Activated naive CD4-positive, alpha-beta T cell treated with anti-CD3 and anti-CD28 coated beads, Interleukin-2, amount 50 U/mL, for 24 hours (primary cell): ENCODE measurements at regions not wholly inside any gene's neighbourhood (a gene's known extent, or its start where the extent isn't known, plus 50 kb on each side); places are given as distances from the start of the nearest gene placed in this dataset.

ENCODE experiments used
- H3K27ac Mint-ChIP-seq: one replicate; pipeline ENCODE4 v1.8.0; 2021; ENCODE audit warnings: mild to moderate bottlenecking, mixed read lengths
- H3K27me3 Mint-ChIP-seq: one replicate; pipeline ENCODE4 v1.8.0; 2021; ENCODE audit warnings: mixed read lengths
- H3K36me3 Mint-ChIP-seq: one replicate; pipeline ENCODE4 v1.8.0; 2021; ENCODE audit warnings: mixed read lengths
- H3K4me1 Mint-ChIP-seq: one replicate; pipeline ENCODE4 v1.8.0; 2021; ENCODE audit warnings: mixed read lengths
- H3K4me3 Mint-ChIP-seq: one replicate; pipeline ENCODE4 v1.8.0; 2021; ENCODE audit warnings: mild to moderate bottlenecking, mixed read lengths
- H3K9me3 Mint-ChIP-seq: one replicate; pipeline ENCODE4 v1.8.0; 2021; ENCODE audit warnings: mixed read lengths

- Mint-ChIP-seq H3K4me3 (no peak overlapping the region), H3K36me3 (no peaks in the 10 kb centered on the region), H3K4me1 (no peaks in the 10 kb centered on the region), H3K9me3 (peaks cover 15% of the 10 kb centered on the region), H3K27ac (no peak overlapping the region), H3K27me3 (peaks cover 6% of the 10 kb centered on the region)
Observed at GRCh38 chr15:79230766-79231165, 51.8 kb upstream of the ANKRD34C start.

GRCh38 chr15:79222808-79223207, 59.7 kb upstream of the ANKRD34C start:
- Mint-ChIP-seq H3K36me3 (no peaks in the 10 kb centered on the region), H3K27ac (no peak overlapping the region), H3K4me3 (no peak overlapping the region), H3K9me3 (peaks cover 1% of the 10 kb centered on the region), H3K27me3 (peaks cover 20% of the 10 kb centered on the region), H3K4me1 (no peaks in the 10 kb centered on the region)

GRCh38 chr15:79221696-79222095, 60.8 kb upstream of the ANKRD34C start:
- Mint-ChIP-seq H3K4me1 (no peaks in the 10 kb centered on the region), H3K9me3 (peaks cover 6% of the 10 kb centered on the region), H3K27ac (no peak overlapping the region), H3K36me3 (no peaks in the 10 kb centered on the region), H3K27me3 (peaks cover 20% of the 10 kb centered on the region), H3K4me3 (no peak overlapping the region)

GRCh38 chr15:79219393-79220056, 63.0 kb upstream of the ANKRD34C start:
- Mint-ChIP-seq H3K9me3 (peaks cover 10% of the 10 kb centered on the region), H3K4me1 (no peaks in the 10 kb centered on the region), H3K4me3 (no peak overlapping the region), H3K27me3 (peaks cover 21% of the 10 kb centered on the region), H3K36me3 (no peaks in the 10 kb centered on the region), H3K27ac (no peak overlapping the region)

GRCh38 chr15:79218588-79219200, 63.8 kb upstream of the ANKRD34C start:
- no peaks in the 10 kb centered on the region for H3K36me3 Mint-ChIP-seq
- H3K9me3 Mint-ChIP-seq, result peaks cover 10% of the 10 kb centered on the region
- H3K4me1 Mint-ChIP-seq, result no peaks in the 10 kb centered on the region
- no peak overlapping the region for H3K4me3 Mint-ChIP-seq
- peaks cover 21% of the 10 kb centered on the region for H3K27me3 Mint-ChIP-seq
- H3K27ac Mint-ChIP-seq, result no peak overlapping the region

- H3K4me3 Mint-ChIP-seq, result no peak overlapping the region
- peaks cover 27% of the 10 kb centered on the region for H3K27me3 Mint-ChIP-seq
- no peak overlapping the region for H3K27ac Mint-ChIP-seq
- H3K9me3 Mint-ChIP-seq, result peaks cover 10% of the 10 kb centered on the region
- H3K4me1 Mint-ChIP-seq, result no peaks in the 10 kb centered on the region
- H3K36me3 Mint-ChIP-seq, result no peaks in the 10 kb centered on the region
Observed at GRCh38 chr15:79213650-79214049, 68.9 kb upstream of the ANKRD34C start.

- H3K27me3 Mint-ChIP-seq, result peaks cover 31% of the 10 kb centered on the region
Observed at GRCh38 chr15:79212589-79213157, 69.8 kb upstream of the ANKRD34C start.

GRCh38 chr15:79211481-79211880, 71.0 kb upstream of the ANKRD34C start:
- no peaks in the 10 kb centered on the region for H3K36me3 Mint-ChIP-seq
- no peak overlapping the region for H3K4me3 Mint-ChIP-seq

More at GRCh38 chr15:79212589-79213157, 69.8 kb upstream of the ANKRD34C start:
- Mint-ChIP-seq H3K27ac (no peak overlapping the region), H3K4me3 (no peak overlapping the region), H3K36me3 (no peaks in the 10 kb centered on the region), H3K9me3 (peaks cover 10% of the 10 kb centered on the region), H3K4me1 (no peaks in the 10 kb centered on the region)

GRCh38 chr15:79209690-79210089, 72.8 kb upstream of the ANKRD34C start:
- Mint-ChIP-seq H3K4me1 (no peaks in the 10 kb centered on the region), H3K36me3 (no peaks in the 10 kb centered on the region), H3K27ac (no peak overlapping the region), H3K4me3 (no peak overlapping the region), H3K9me3 (no peaks in the 10 kb centered on the region), H3K27me3 (peaks cover 32% of the 10 kb centered on the region)

More at GRCh38 chr15:79211481-79211880, 71.0 kb upstream of the ANKRD34C start:
- H3K4me1 Mint-ChIP-seq, result no peaks in the 10 kb centered on the region
- H3K27me3 Mint-ChIP-seq, result peaks cover 34% of the 10 kb centered on the region
- H3K9me3 Mint-ChIP-seq, result peaks cover 2% of the 10 kb centered on the region
- no peak overlapping the region for H3K27ac Mint-ChIP-seq

GRCh38 chr15:79209116-79209515, 73.4 kb upstream of the ANKRD34C start:
- peaks cover 32% of the 10 kb centered on the region for H3K27me3 Mint-ChIP-seq
- H3K9me3 Mint-ChIP-seq, result no peaks in the 10 kb centered on the region
- no peaks in the 10 kb centered on the region for H3K36me3 Mint-ChIP-seq
- H3K4me1 Mint-ChIP-seq, result no peaks in the 10 kb centered on the region
- no peak overlapping the region for H3K27ac Mint-ChIP-seq
- H3K4me3 Mint-ChIP-seq, result no peak overlapping the region

GRCh38 chr15:79208179-79208578, 74.3 kb upstream of the ANKRD34C start:
- H3K27me3 Mint-ChIP-seq, result peaks cover 32% of the 10 kb centered on the region
- no peaks in the 10 kb centered on the region for H3K4me1 Mint-ChIP-seq
- H3K4me3 Mint-ChIP-seq, result no peak overlapping the region
- no peaks in the 10 kb centered on the region for H3K9me3 Mint-ChIP-seq
- no peak overlapping the region for H3K27ac Mint-ChIP-seq
- H3K36me3 Mint-ChIP-seq, result no peaks in the 10 kb centered on the region

- Mint-ChIP-seq H3K9me3 (no peaks in the 10 kb centered on the region), H3K27ac (peak overlapping the region; percentile 60), H3K36me3 (no peaks in the 10 kb centered on the region), H3K4me1 (no peaks in the 10 kb centered on the region), H3K27me3 (peaks cover 32% of the 10 kb centered on the region), H3K4me3 (no peak overlapping the region)
Observed at GRCh38 chr15:79206940-79207339, 75.6 kb upstream of the ANKRD34C start.

GRCh38 chr15:79204886-79205675, 77.4 kb upstream of the ANKRD34C start:
- no peaks in the 10 kb centered on the region for H3K9me3 Mint-ChIP-seq
- no peaks in the 10 kb centered on the region for H3K36me3 Mint-ChIP-seq
- no peak overlapping the region for H3K27ac Mint-ChIP-seq
- H3K4me3 Mint-ChIP-seq, result no peak overlapping the region
- no peaks in the 10 kb centered on the region for H3K4me1 Mint-ChIP-seq
- H3K27me3 Mint-ChIP-seq, result peaks cover 29% of the 10 kb centered on the region

- no peaks in the 10 kb centered on the region for H3K9me3 Mint-ChIP-seq
- H3K27me3 Mint-ChIP-seq, result peaks cover 9% of the 10 kb centered on the region
- H3K4me3 Mint-ChIP-seq, result no peak overlapping the region
- no peak overlapping the region for H3K27ac Mint-ChIP-seq
- H3K36me3 Mint-ChIP-seq, result no peaks in the 10 kb centered on the region
- no peaks in the 10 kb centered on the region for H3K4me1 Mint-ChIP-seq
Observed at GRCh38 chr15:79198461-79198860, 84.1 kb upstream of the ANKRD34C start.

- Mint-ChIP-seq H3K27me3 (peaks cover 7% of the 10 kb centered on the region), H3K4me1 (no peaks in the 10 kb centered on the region), H3K4me3 (no peak overlapping the region), H3K9me3 (no peaks in the 10 kb centered on the region), H3K36me3 (no peaks in the 10 kb centered on the region), H3K27ac (no peak overlapping the region)
Observed at GRCh38 chr15:79197285-79197684, 85.2 kb upstream of the ANKRD34C start.

GRCh38 chr15:79195802-79196201, 86.7 kb upstream of the ANKRD34C start:
- Mint-ChIP-seq H3K27ac (no peak overlapping the region), H3K4me1 (no peaks in the 10 kb centered on the region), H3K36me3 (no peaks in the 10 kb centered on the region), H3K4me3 (no peak overlapping the region), H3K9me3 (no peaks in the 10 kb centered on the region), H3K27me3 (peaks cover 8% of the 10 kb centered on the region)
